PC-3 (cell line): ENCODE measurements at regions not wholly inside any gene's neighbourhood (a gene's known extent, or its start where the extent isn't known, plus 50 kb on each side); places are given as distances from the start of the nearest gene placed in this dataset.

Experiments used
- ATAC-seq: fragments of 200-7000 bp; cut with Tn5 transposase; 2 replicates; pipeline ENCODE4 v1.9.1; 2020; ENCODE audit warnings: mild to moderate bottlenecking, moderate library complexity
- BruUV-seq: library from RNA; stranded (reverse); fragments of 400-500 nt; replicated peaks from 2 replicates; lab custom pipeline; 2021; lab: Mats Ljungman, UMichigan
- CTCF ChIA-PET: fragments of 300-600 bp; sonication (Branson Sonifier 250); formaldehyde crosslinking; loops from one replicate; lab custom pipeline; 2022; ENCODE audit warnings: antibody characterized with exemption; lab: Charles Lee
- POLR2A ChIA-PET: fragments of 300-600 bp; sonication (Branson Sonifier 250); formaldehyde crosslinking; loops from one replicate; lab custom pipeline; 2022; ENCODE audit warnings: antibody characterized with exemption; ENCODE audit not compliant: unreplicated experiment; lab: Charles Lee
- DNase-seq: peaks from one replicate; pipeline ENCODE4 v3.0.0-alpha.2; 2015
- H2AFZ ChIP-seq: fragments of 300-600 bp; sonication (generic); 2 replicates; pipeline ENCODE4 v1.6.0; 2016; ENCODE audit warnings: antibody characterized with exemption, low read length
- H3F3A ChIP-seq: fragments of 300-600 bp; sonication (generic); one replicate; pipeline ENCODE4 v1.6.0; 2017; ENCODE audit warnings: antibody characterized with exemption, low read length, control low read depth, mild to moderate bottlenecking; ENCODE audit not compliant: unreplicated experiment
- H3K27ac ChIP-seq: fragments of 300-600 bp; sonication (generic); 2 replicates; pipeline ENCODE4 v1.5.1; 2016; ENCODE audit warnings: mild to moderate bottlenecking, low read length
- H3K27me3 ChIP-seq: fragments of 300-600 bp; sonication (generic); 2 replicates; pipeline ENCODE4 v1.6.1; 2016; ENCODE audit warnings: low read length, mixed read lengths
- H3K36me3 ChIP-seq: fragments of 300-600 bp; sonication (generic); 2 replicates; pipeline ENCODE4 v1.6.1; 2016; ENCODE audit warnings: low read depth, mixed run types, low read length, mixed read lengths
- H3K4me1 ChIP-seq: fragments of 300-600 bp; sonication (generic); 2 replicates; pipeline ENCODE4 v1.5.1; 2016; ENCODE audit warnings: low read length; ENCODE audit not compliant: insufficient read depth
- H3K4me2 ChIP-seq: fragments of 300-600 bp; sonication (generic); 2 replicates; pipeline ENCODE4 v1.6.0; 2016; ENCODE audit warnings: low read length
- H3K4me3 ChIP-seq: fragments of 300-600 bp; sonication (generic); 2 replicates; pipeline ENCODE4 v1.5.1; 2016; ENCODE audit warnings: mild to moderate bottlenecking, low read length, mixed read lengths
- H3K79me2 ChIP-seq: fragments of 300-600 bp; sonication (generic); 2 replicates; pipeline ENCODE4 v1.6.1; 2017; ENCODE audit warnings: low read length, mixed read lengths
- H3K9ac ChIP-seq: fragments of 300-600 bp; sonication (generic); 2 replicates; pipeline ENCODE4 v1.6.0; 2016; ENCODE audit warnings: mild to moderate bottlenecking, low read length
- H3K9me2 ChIP-seq: fragments of 300-600 bp; sonication (generic); replicated peaks from 2 replicates; pipeline ENCODE4 v1.6.1; 2016; ENCODE audit warnings: mixed run types, low read length, mixed read lengths
- H3K9me3 ChIP-seq: fragments of 300-600 bp; sonication (generic); 2 replicates; pipeline ENCODE4 v1.6.1; 2016; ENCODE audit warnings: low read length, mixed read lengths
- H4K20me1 ChIP-seq: fragments of 300-600 bp; sonication (generic); 2 replicates; pipeline ENCODE4 v1.6.1; 2016; ENCODE audit warnings: low read length, mixed read lengths
- EZH2 ChIP-seq: fragments of 300-600 bp; sonication (generic); IDR thresholded peaks from one replicate; pipeline ENCODE4 v1.6.1; 2017; ENCODE audit warnings: antibody characterized with exemption, mild to moderate bottlenecking, low read length; ENCODE audit not compliant: unreplicated experiment
- EZH2phosphoT487 ChIP-seq: fragments of 300-600 bp; sonication (generic); IDR thresholded peaks from 2 replicates; pipeline ENCODE4 v1.6.1; 2018; ENCODE audit warnings: mild to moderate bottlenecking, antibody characterized with exemption, low read length, borderline replicate concordance
- intact Hi-C: fragments of 100-400 bp; cut with micrococcal nuclease; formaldehyde crosslinking; loops from 2 replicates; pipeline ENCODE4 v1.9.0; 2023
- TF ChIP-seq, protein P1 (sequence below): fragments of 300-600 bp; sonication (generic); conservative IDR thresholded peaks from 2 replicates; pipeline ENCODE4 v1.5.1; 2017; ENCODE audit warnings: antibody characterized with exemption, low read depth, mild to moderate bottlenecking, low read length

DNA sequence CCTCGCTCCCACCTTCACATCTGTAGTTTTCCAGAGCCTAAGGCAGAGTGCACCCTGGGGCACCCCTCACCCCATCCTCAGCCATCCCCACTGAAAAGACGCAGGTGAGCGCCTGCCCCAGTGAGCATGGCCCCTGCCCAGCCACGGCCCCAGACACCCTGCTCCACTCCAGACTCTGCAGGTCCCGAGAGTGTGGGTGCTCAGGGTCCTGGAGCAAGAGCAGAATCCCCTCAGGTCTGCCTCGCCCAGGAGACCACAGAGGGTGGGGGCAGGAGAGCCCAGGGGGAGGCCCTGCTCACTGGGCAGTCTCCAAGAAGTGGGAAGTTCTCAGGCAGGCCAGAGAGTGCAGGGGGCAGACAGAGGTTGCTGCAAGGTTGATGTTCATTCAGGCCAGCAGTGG lies 158.6 kb upstream of the PPP1R26 start:
- Histone ChIP-seq H3K27me3 (peaks cover 18% of the 10 kb centered on the region), H3K9me3 (no peaks in the 10 kb centered on the region), H3K79me2 (no peaks in the 10 kb centered on the region), H3K9ac (no peak overlapping the region), H4K20me1 (no peaks in the 10 kb centered on the region), H3K9me2 (no peaks in the 10 kb centered on the region), H3K27ac (no peak overlapping the region), H3K36me3 (no peaks in the 10 kb centered on the region), H3K4me3 (no peak overlapping the region), H3F3A (no peaks in the 10 kb centered on the region), H3K4me1 (no peaks in the 10 kb centered on the region), H2AFZ (no peak overlapping the region), H3K4me2 (no peak overlapping the region)
- no peak for TF ChIP-seq EZH2
- TF ChIP-seq, protein P1, sequence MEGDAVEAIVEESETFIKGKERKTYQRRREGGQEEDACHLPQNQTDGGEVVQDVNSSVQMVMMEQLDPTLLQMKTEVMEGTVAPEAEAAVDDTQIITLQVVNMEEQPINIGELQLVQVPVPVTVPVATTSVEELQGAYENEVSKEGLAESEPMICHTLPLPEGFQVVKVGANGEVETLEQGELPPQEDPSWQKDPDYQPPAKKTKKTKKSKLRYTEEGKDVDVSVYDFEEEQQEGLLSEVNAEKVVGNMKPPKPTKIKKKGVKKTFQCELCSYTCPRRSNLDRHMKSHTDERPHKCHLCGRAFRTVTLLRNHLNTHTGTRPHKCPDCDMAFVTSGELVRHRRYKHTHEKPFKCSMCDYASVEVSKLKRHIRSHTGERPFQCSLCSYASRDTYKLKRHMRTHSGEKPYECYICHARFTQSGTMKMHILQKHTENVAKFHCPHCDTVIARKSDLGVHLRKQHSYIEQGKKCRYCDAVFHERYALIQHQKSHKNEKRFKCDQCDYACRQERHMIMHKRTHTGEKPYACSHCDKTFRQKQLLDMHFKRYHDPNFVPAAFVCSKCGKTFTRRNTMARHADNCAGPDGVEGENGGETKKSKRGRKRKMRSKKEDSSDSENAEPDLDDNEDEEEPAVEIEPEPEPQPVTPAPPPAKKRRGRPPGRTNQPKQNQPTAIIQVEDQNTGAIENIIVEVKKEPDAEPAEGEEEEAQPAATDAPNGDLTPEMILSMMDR = no peak
- no peak for TF ChIP-seq EZH2phosphoT487
- no peak for ATAC-seq
- DNase-seq = no peak
- POLR2A ChIA-PET = no interaction called here
- CTCF ChIA-PET = no interaction called here
- BruUV-seq = no TSS peak
- intact Hi-C loops = no loop called here

DNA sequence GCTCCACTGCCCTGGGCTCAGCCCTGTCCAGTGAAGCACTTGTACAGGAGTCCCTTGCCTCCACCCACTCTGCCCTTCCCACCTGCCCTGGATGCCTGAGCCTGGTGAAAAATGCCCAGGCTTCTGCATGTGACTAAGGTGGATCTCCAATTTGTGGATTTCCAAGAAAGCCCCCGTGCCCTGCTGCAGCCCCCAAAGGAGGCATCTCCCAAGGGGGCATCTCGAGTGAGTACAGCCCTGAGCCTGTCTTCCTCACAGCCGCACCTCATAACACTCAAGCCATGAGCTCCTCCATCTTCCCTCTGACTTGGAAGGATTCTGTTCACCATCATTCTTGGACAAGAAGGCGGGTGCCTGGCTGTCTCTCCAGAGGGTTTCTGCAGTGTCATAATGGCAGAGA lies 158.0 kb upstream of the PPP1R26 start:
- POLR2A ChIA-PET = no interaction called here
- CTCF ChIA-PET = no interaction called here
- no peak overlapping the region for H3K9ac ChIP-seq
- no peaks in the 10 kb centered on the region for H3F3A ChIP-seq
- H3K27me3 ChIP-seq = peaks cover 13% of the 10 kb centered on the region
- H3K4me1 ChIP-seq = no peaks in the 10 kb centered on the region
- TF ChIP-seq, protein P1 = no peak
- TF ChIP-seq EZH2 (no peak), EZH2phosphoT487 (no peak)
- H4K20me1 ChIP-seq = no peaks in the 10 kb centered on the region
- H3K79me2 ChIP-seq = no peaks in the 10 kb centered on the region
- DNase-seq (no peak), ATAC-seq (no peak)
- H3K4me3 ChIP-seq = no peak overlapping the region
- no peak overlapping the region for H3K4me2 ChIP-seq
- no peak overlapping the region for H3K27ac ChIP-seq
- H3K36me3 ChIP-seq = no peaks in the 10 kb centered on the region
- H2AFZ ChIP-seq = no peak overlapping the region
- no TSS peak for BruUV-seq
- intact Hi-C loops = no loop called here
- no peaks in the 10 kb centered on the region for H3K9me2 ChIP-seq
- no peaks in the 10 kb centered on the region for H3K9me3 ChIP-seq

DNA sequence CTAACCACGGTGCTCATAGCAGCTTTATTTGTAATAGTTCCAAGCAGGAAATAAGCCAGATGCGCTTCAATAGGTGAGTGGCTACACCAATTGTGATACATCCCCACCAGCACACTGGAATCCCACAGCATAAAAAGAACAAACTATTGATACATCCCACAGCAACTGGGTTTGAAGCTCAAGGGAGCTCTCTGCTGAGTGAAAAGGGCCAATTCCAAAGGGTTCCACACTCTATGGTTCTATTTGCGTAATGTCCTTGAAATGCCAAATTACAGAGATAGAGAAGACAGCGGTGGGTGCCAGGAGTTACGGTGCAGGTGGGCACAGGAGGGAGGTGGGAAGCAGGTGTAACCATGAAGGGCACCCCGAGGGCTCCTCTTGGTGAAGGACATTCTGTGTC lies 155.3 kb upstream of the PPP1R26 start:
- Histone ChIP-seq H3K9me3 (no peaks in the 10 kb centered on the region), H3F3A (no peaks in the 10 kb centered on the region), H3K9ac (no peak overlapping the region), H3K9me2 (no peaks in the 10 kb centered on the region), H3K27ac (no peak overlapping the region), H3K4me1 (no peaks in the 10 kb centered on the region), H3K4me2 (no peak overlapping the region), H3K4me3 (no peak overlapping the region), H4K20me1 (no peaks in the 10 kb centered on the region), H3K79me2 (no peaks in the 10 kb centered on the region), H2AFZ (no peak overlapping the region), H3K27me3 (0 out of 2 replicates have a peak, but pooled peaks cover 2% of the 10 kb centered on the region), H3K36me3 (no peaks in the 10 kb centered on the region)
- CTCF ChIA-PET = no interaction called here
- BruUV-seq = no TSS peak
- DNase-seq (no peak), ATAC-seq (no peak)
- intact Hi-C loops = no loop called here
- POLR2A ChIA-PET = no interaction called here
- no peak for TF ChIP-seq EZH2
- TF ChIP-seq, protein P1 = no peak
